Heart right ventricle (tissue), 16 donors: ENCODE measurements at regions not wholly inside any gene's neighbourhood (a gene's known extent, or its start where the extent isn't known, plus 50 kb on each side); places are given as distances from the start of the nearest gene placed in this dataset.

Experiments
- ATAC-seq, 8 donors: fragments of 200-7000 bp; cut with Tn5 transposase; one replicate each; pipeline ENCODE4 v1.9.1; 2020; ENCODE audit warnings: mild to moderate bottlenecking in 8 of 8, moderate library complexity in 8 of 8, moderate number of reproducible peaks in 1 of 8
- DNase-seq, 2 donors: peaks; one replicate each; pipeline ENCODE4 v3.0.0-alpha.2; 2020
- H3K27ac ChIP-seq, 10 donors: fragments of 200-600 bp; sonication (generic) in 2 of 10; one replicate each; pipeline versions ENCODE4 v1.5.0 to v1.8.0; 2020 to 2022; ENCODE audit warnings: mild to moderate bottlenecking in 3 of 10
- H3K27me3 ChIP-seq, 7 donors: fragments of 200-600 bp; one replicate each; pipeline ENCODE4 v1.8.0; 2021 to 2022; ENCODE audit warnings: mild to moderate bottlenecking in 2 of 7
- H3K36me3 ChIP-seq, 9 donors: fragments of 200-600 bp; sonication (generic) in 1 of 9; one replicate each; pipeline versions ENCODE4 v1.5.0 to v1.8.0; 2020 to 2022; ENCODE audit warnings: mild to moderate bottlenecking in 2 of 9
- H3K4me1 ChIP-seq, 9 donors: fragments of 200-600 bp; sonication (generic) in 1 of 9; one replicate each; pipeline versions ENCODE4 v1.5.0 to v1.8.0; 2020 to 2022; ENCODE audit warnings: mild to moderate bottlenecking in 4 of 9
- H3K4me3 ChIP-seq, 10 donors: fragments of 200-600 bp; sonication (generic) in 2 of 10; one replicate each; pipeline versions ENCODE4 v1.5.0 to v1.8.0; 2020 to 2022; ENCODE audit warnings: mild to moderate bottlenecking in 7 of 10, moderate library complexity in 2 of 10
- H3K9me3 ChIP-seq, 11 donors: fragments of 200-600 bp in 10 of 11; sonication (generic) in 2 of 11; one replicate each; pipeline versions ENCODE4 v1.5.0 to v1.8.0; 2013 to 2022; ENCODE audit warnings: mild to moderate bottlenecking in 2 of 11, control low read depth in 1 of 11, moderate library complexity in 1 of 11
- WGBS, 2 donors: extraction: QIAGEN DNeasy Blood & Tissue Kit; methylation state at CpG; one replicate each; pipeline ENCODE4 v1.1.7; 2013; ENCODE audit warnings: inconsistent platforms in 1 of 2; 5-methylcytosine and 5-hydroxymethylcytosine counted together
- intact Hi-C, 10 donors: fragments of 100-400 bp; cut with DNase I; formaldehyde crosslinking; loops; one replicate each; pipeline versions ENCODE4 v1.11.1 to v1.14.2; 2022
- TF ChIP-seq, protein P1 (sequence below), 9 donors: fragments of 200-600 bp; sonication (generic) in 2 of 9; IDR thresholded peaks; one replicate each; pipeline versions ENCODE4 v1.5.0 to v1.8.0; 2021 to 2022; ENCODE audit warnings: antibody characterized with exemption in 9 of 9, mild to moderate bottlenecking in 5 of 9, moderate library complexity in 1 of 9
- donor health status: Arrhythmogenic right ventricular cardiomyopathy.
- donor health status: ischemic (EF 13 %, LVEDD 7.1; RV severe dilation, severe dysfunction).
- donor health status: healthy with polysubstance abuse.
- donor health status: DM: no; HTN: yes; CAD: no.
- donor health status: DM: no; HTN: no; CAD: no.
- donor health status: ischemic (EF 25% LVEDD 6.9; RV normal size, moderate dysfunction).
- donor health status: ischemic (EF 25% LVEDD 5.7; RV mildly dilated, moderate dysfunction).
- donor health status: healthy.
- donor health status: DM: yes; HTN: yes; CAD: no.
- donor health status: Ischemic cardiomyopathy.
- donor health status: ischemic (EF 35%, LVEDD 5.7; RV mildly dilated, moderate dysfunction).
- donor health status: nonischemic (EF 11% LVEDD 7.7; RV severe dilation, severe dysfunction).
- donor health status: DM: yes; HTN: yes; CAD: no.
- donor health status: PGD.
- donor health status: ischemic (EF 29% LVEDD 5.4; RV normal size, mild dysfunction).
- donor health status: nonischemic (EF 23%, LVEDD 6.1; RV moderate dilation, normal function).

DNA sequence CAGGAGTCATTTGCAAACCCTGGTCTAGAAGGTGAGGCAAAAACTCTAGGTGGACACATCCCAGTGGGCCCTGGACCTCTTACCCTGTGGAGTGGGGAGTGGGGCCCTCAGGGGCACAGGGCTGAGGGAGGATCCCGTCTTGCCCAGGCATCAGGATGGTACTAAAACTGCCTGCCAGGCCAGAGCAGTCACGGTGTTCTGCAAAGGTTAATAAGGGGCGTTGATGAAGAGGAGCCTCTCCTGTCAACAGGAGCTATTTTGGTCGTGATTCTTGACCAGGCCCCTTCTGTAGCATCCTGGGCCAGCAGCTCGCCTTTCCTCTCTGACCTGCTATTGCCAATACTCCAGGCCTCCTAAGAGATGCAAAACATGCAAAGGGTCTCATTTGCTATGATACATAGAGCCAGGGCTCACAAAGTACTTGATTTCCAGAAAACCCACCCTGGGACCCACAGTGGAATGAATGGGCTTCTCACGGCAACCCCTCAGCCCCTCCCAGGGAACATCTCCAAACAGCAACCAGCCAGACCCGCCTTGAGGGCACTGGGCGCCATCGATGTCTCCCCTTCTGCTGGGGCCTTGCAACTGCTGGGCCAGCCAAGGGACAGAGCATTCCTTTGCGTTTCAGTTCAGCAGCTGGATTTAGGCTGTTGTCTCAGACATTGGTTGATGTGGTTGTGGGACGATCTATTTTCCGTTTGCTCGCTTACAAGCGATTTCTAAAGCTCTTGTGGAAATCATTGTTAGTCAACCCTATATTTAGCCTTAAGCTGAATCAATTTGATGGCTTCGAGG, 111.1 kb downstream of the PDCL3 start:
- ATAC-seq, result peak in 7 of 8 donors; percentile 43 to 84 (median 81)

DNA sequence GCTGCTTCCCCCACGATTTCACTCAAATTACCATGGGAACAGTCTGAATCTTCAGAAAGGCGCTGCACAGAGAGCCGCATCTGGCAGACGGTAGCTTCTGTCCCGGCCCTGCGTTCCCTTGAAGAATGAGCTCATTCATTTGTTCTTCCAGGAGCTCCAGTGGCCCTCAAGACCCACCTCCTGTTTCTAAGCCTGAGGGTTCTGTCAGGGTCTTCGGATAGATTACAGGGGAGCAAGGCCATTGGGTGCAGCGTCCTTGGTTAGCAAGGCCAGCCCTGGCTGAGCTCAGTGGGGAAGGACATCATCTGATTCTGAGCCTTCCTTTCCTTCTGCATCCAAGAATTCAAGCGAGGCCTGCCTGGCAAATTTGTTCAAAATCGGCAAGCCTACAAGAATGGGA, 111.9 kb downstream of the PDCL3 start:
- Histone ChIP-seq H3K4me1 (peaks cover 0 to 12% (median 0%) of the 10 kb centered on the region in 9 donors), H3K36me3 (no peaks in the 10 kb centered on the region), H3K4me3 (no peak overlapping the region), H3K27ac (no peak overlapping the region), H3K9me3 (no peaks in the 10 kb centered on the region), H3K27me3 (no peaks in the 10 kb centered on the region)
- no peak for DNase-seq
- intact Hi-C loops, result loop anchor here in 1 of 10 donors (5.0 kb wide), 1 partner anchor 57 kb away; no protein-coding TSS in a partner anchor
- TF ChIP-seq, protein P1, sequence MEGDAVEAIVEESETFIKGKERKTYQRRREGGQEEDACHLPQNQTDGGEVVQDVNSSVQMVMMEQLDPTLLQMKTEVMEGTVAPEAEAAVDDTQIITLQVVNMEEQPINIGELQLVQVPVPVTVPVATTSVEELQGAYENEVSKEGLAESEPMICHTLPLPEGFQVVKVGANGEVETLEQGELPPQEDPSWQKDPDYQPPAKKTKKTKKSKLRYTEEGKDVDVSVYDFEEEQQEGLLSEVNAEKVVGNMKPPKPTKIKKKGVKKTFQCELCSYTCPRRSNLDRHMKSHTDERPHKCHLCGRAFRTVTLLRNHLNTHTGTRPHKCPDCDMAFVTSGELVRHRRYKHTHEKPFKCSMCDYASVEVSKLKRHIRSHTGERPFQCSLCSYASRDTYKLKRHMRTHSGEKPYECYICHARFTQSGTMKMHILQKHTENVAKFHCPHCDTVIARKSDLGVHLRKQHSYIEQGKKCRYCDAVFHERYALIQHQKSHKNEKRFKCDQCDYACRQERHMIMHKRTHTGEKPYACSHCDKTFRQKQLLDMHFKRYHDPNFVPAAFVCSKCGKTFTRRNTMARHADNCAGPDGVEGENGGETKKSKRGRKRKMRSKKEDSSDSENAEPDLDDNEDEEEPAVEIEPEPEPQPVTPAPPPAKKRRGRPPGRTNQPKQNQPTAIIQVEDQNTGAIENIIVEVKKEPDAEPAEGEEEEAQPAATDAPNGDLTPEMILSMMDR (IDR thresholded peaks at IDR 0.05), result no peak
- peak in 1 of 8 donors; percentile 7 for ATAC-seq
- 72 to 83% methylated on average over 10 of the region's 10 CpGs for WGBS, 2 donors

More for the DNA sequence above, 111.1 kb downstream of the PDCL3 start:
- TF ChIP-seq, protein P1 (IDR thresholded peaks at IDR 0.05), result no peak
- intact Hi-C loops, result loop anchor here in 1 of 10 donors (5.0 kb wide), 1 partner anchor 57 kb away; no protein-coding TSS in a partner anchor
- Histone ChIP-seq H3K4me3 (no peak overlapping the region), H3K36me3 (no peaks in the 10 kb centered on the region), H3K27me3 (no peaks in the 10 kb centered on the region), H3K9me3 (no peaks in the 10 kb centered on the region), H3K27ac (no peak overlapping the region), H3K4me1 (peaks cover 0 to 12% (median 0%) of the 10 kb centered on the region in 9 donors)
- WGBS, 2 donors, result 61 to 62% methylated on average over 15 of the region's 15 CpGs
- DNase-seq, result no peak

DNA sequence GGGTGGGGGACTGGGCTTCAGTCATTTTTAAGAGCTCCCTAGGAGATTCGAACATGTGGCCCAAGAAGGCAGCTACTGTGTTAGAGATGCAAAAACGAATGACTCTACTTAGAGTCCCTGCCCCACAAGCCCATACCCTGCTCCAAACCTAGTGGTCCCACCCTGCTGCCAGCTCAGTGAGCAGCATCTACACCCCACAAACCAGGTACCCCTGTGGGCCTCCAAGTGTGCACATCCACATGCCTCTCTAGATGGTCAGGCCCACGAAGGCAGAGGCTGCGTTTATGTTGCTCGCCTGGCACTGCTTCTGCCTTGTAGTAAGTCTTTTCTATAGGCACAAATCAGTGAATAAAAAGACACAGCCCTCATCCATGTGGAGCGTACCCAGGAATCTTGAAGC, 112.6 kb downstream of the PDCL3 start:
- WGBS, 2 donors, result 72 to 78% methylated on average over 6 of the region's 6 CpGs
- intact Hi-C loops, result no loop called here
- no peak for ATAC-seq
- H3K4me3 ChIP-seq, result no peak overlapping the region
- no peak for DNase-seq
- H3K9me3 ChIP-seq, result no peaks in the 10 kb centered on the region
- H3K27me3 ChIP-seq, result no peaks in the 10 kb centered on the region
- no peak overlapping the region for H3K27ac ChIP-seq
- H3K36me3 ChIP-seq, result no peaks in the 10 kb centered on the region
- TF ChIP-seq, protein P1 (IDR thresholded peaks at IDR 0.05), result no peak
- H3K4me1 ChIP-seq, result peaks cover 0 to 12% (median 0%) of the 10 kb centered on the region in 9 donors

DNA sequence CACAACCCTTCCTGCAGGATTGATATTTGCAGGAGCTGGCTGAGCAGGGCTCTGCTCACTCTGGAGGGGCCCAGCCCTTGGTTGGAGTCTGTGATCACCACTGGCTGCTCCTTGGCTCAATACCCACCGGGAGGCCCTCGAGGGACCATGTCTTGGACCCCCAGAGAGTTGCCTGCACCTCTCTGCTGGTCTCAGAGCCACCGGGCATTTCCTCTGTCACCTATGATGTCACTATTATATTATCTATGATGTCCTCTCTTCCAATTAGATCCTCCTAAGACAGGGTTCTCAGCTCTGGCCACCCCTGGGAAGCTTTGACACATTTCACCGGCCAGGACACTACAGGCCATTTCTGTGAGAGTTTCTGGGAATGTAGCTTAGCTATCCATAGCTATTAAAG, 113.1 kb downstream of the PDCL3 start:
- Histone ChIP-seq H3K36me3 (no peaks in the 10 kb centered on the region), H3K27me3 (no peaks in the 10 kb centered on the region), H3K4me3 (no peak overlapping the region), H3K9me3 (no peaks in the 10 kb centered on the region), H3K4me1 (peaks cover 0 to 12% (median 0%) of the 10 kb centered on the region in 9 donors), H3K27ac (no peak overlapping the region)
- 88 to 90% methylated on average over 4 of the region's 4 CpGs for WGBS, 2 donors
- no peak for ATAC-seq
- TF ChIP-seq, protein P1 (IDR thresholded peaks at IDR 0.05), result no peak
- no peak for DNase-seq
- intact Hi-C loops, result no loop called here
